HEK293T (cell line): ENCODE measurements at regions not wholly inside any gene's neighbourhood (a gene's known extent, or its start where the extent isn't known, plus 50 kb on each side); places are given as distances from the start of the nearest gene placed in this dataset.

Experiments used
- CTCF ChIA-PET: fragments of 350-600 bp; formaldehyde crosslinking; extraction: SDS; loops from one replicate; lab custom pipeline; 2021; ENCODE audit warnings: antibody characterized with exemption, inconsistent platforms; lab: Yijun Ruan, JAX
- POLR2A ChIA-PET: fragments of 350-600 bp; formaldehyde crosslinking; extraction: SDS; loops from one replicate; lab custom pipeline; 2020; ENCODE audit warnings: antibody characterized with exemption, inconsistent platforms; lab: Yijun Ruan, JAX
- DNase-seq: peaks from one replicate; pipeline ENCODE4 v3.0.0; 2012; ENCODE audit warnings: mixed read lengths; ENCODE audit errors: extremely low spot score
- ARNT ChIP-seq: fragments of 450-650 bp; IDR thresholded peaks from 2 replicates; pipeline ENCODE4 v1.6.1; 2017; ENCODE audit warnings: mild to moderate bottlenecking
- BHLHE40 ChIP-seq: fragments of 450-650 bp; IDR thresholded peaks from 2 replicates; pipeline ENCODE4 v1.6.1; 2016; ENCODE audit warnings: mild to moderate bottlenecking, moderate library complexity, borderline replicate concordance
- CTBP1 ChIP-seq: fragments of 450-650 bp; IDR thresholded peaks from 2 replicates; pipeline ENCODE4 v1.6.1; 2016; ENCODE audit warnings: borderline replicate concordance
- ELF4 ChIP-seq: fragments of 450-650 bp; IDR thresholded peaks from 2 replicates; pipeline ENCODE4 v1.6.1; 2017; ENCODE audit warnings: antibody characterized with exemption
- FOXA1 ChIP-seq: fragments of 450-650 bp; IDR thresholded peaks from 2 replicates; pipeline ENCODE4 v1.6.1; 2016; ENCODE audit warnings: mild to moderate bottlenecking
- FOXK2 ChIP-seq: fragments of 450-650 bp; IDR thresholded peaks from 2 replicates; pipeline ENCODE4 v1.6.1; 2016; ENCODE audit warnings: mild to moderate bottlenecking
- FOXM1 ChIP-seq: fragments of 450-650 bp; IDR thresholded peaks from 2 replicates; pipeline ENCODE4 v1.6.1; 2017; ENCODE audit warnings: mild to moderate bottlenecking, borderline replicate concordance
- HDGF ChIP-seq: fragments of 450-650 bp; IDR thresholded peaks from 2 replicates; pipeline ENCODE4 v1.6.1; 2017; ENCODE audit warnings: antibody characterized with exemption, borderline replicate concordance
- L3MBTL2 ChIP-seq: fragments of 450-650 bp; conservative IDR thresholded peaks from 2 replicates; pipeline ENCODE4 v1.6.1; 2016; ENCODE audit warnings: mild to moderate bottlenecking
- LEF1 ChIP-seq: fragments of 450-650 bp; IDR thresholded peaks from 2 replicates; pipeline ENCODE4 v1.6.1; 2017; ENCODE audit warnings: mild to moderate bottlenecking, borderline replicate concordance
- NFRKB ChIP-seq: fragments of 450-650 bp; IDR thresholded peaks from 2 replicates; pipeline ENCODE4 v1.6.1; 2016; ENCODE audit warnings: mild to moderate bottlenecking, moderate library complexity
- PKNOX1 ChIP-seq: fragments of 450-650 bp; IDR thresholded peaks from 2 replicates; pipeline ENCODE4 v1.6.1; 2016
- SP1 ChIP-seq: fragments of 450-650 bp; IDR thresholded peaks from 2 replicates; pipeline ENCODE4 v1.6.1; 2017
- SUZ12 ChIP-seq: fragments of 450-650 bp; IDR thresholded peaks from 2 replicates; pipeline ENCODE4 v1.6.1; 2016; ENCODE audit warnings: mild to moderate bottlenecking
- TARDBP ChIP-seq: fragments of 450-650 bp; IDR thresholded peaks from 2 replicates; pipeline ENCODE4 v1.6.1; 2016
- ZNF384 ChIP-seq: fragments of 450-650 bp; IDR thresholded peaks from 2 replicates; pipeline ENCODE4 v1.6.1; 2016

GRCh38 chr11:104614117-104614680 is 284.1 kb downstream of the CASP12 start:
- POLR2A ChIA-PET, result no interaction called here
- TF ChIP-seq FOXK2, result no peak
- TF ChIP-seq TARDBP, result no peak
- no peak for TF ChIP-seq NFRKB
- no peak for TF ChIP-seq HDGF
- TF ChIP-seq FOXM1, result no peak
- no peak for TF ChIP-seq SP1
- no peak for TF ChIP-seq LEF1
- TF ChIP-seq FOXA1, result no peak
- no peak for TF ChIP-seq BHLHE40
- TF ChIP-seq L3MBTL2, result no peak
- no peak for TF ChIP-seq ELF4
- CTCF ChIA-PET, result no interaction called here

GRCh38 chr11:104610635-104611034 is 287.6 kb downstream of the CASP12 start:
- DNase-seq, result no peak
- ChIA-PET CTCF (no interaction called here), POLR2A (no interaction called here)
- TF ChIP-seq PKNOX1, result no peak
- TF ChIP-seq L3MBTL2, result no peak
- no peak for TF ChIP-seq NFRKB
- no peak for TF ChIP-seq FOXM1
- TF ChIP-seq HDGF, result no peak
- TF ChIP-seq BHLHE40, result no peak
- no peak for TF ChIP-seq TARDBP
- TF ChIP-seq SUZ12, result no peak
- TF ChIP-seq CTBP1, result no peak
- TF ChIP-seq ELF4, result no peak
- no peak for TF ChIP-seq SP1
- TF ChIP-seq FOXA1, result no peak
- TF ChIP-seq ARNT, result no peak
- TF ChIP-seq FOXK2, result no peak
- TF ChIP-seq ZNF384, result no peak
- no peak for TF ChIP-seq LEF1

More at GRCh38 chr11:104614117-104614680, 284.1 kb downstream of the CASP12 start:
- no peak for DNase-seq

GRCh38 chr11:104609311-104610085 is 288.8 kb downstream of the CASP12 start:
- CTCF ChIA-PET, result no interaction called here
- POLR2A ChIA-PET, result no interaction called here
- TF ChIP-seq FOXK2, result no peak
- TF ChIP-seq ARNT, result no peak
- TF ChIP-seq TARDBP, result no peak
- no peak for TF ChIP-seq CTBP1
- no peak for TF ChIP-seq SUZ12
- TF ChIP-seq BHLHE40, result no peak
- TF ChIP-seq HDGF, result no peak
- TF ChIP-seq PKNOX1, result no peak
- TF ChIP-seq NFRKB, result no peak
- TF ChIP-seq SP1, result no peak
- TF ChIP-seq FOXM1, result no peak
- TF ChIP-seq LEF1, result no peak
- TF ChIP-seq ZNF384, result no peak
- TF ChIP-seq FOXA1, result no peak
- no peak for TF ChIP-seq L3MBTL2
- TF ChIP-seq ELF4, result no peak
- DNase-seq, result peak; percentile 26

- POLR2A ChIA-PET, result no interaction called here
Measured at GRCh38 chr11:104602643-104603042, 295.6 kb downstream of the CASP12 start.

More at GRCh38 chr11:104602643-104603042, 295.6 kb downstream of the CASP12 start:
- no peak for DNase-seq
- TF ChIP-seq CTBP1 (no peak), FOXA1 (no peak), ZNF384 (no peak), L3MBTL2 (no peak), LEF1 (no peak), NFRKB (no peak), FOXM1 (no peak), ARNT (no peak), SUZ12 (no peak), HDGF (no peak), PKNOX1 (no peak), BHLHE40 (no peak), TARDBP (no peak), FOXK2 (no peak), SP1 (no peak), ELF4 (no peak)
- CTCF ChIA-PET, result no interaction called here
